Adipocyte (in vitro differentiated cells): ENCODE measurements at regions not wholly inside any gene's neighbourhood (a gene's known extent, or its start where the extent isn't known, plus 50 kb on each side); places are given as distances from the start of the nearest gene placed in this dataset.

Experiments used
- DNase-seq: peaks from one replicate; pipeline ENCODE4 v3.0.0-alpha.2; 2015; ENCODE audit warnings: low read depth
- H3K27me3 ChIP-seq: replicated peaks from 2 replicates; pipeline ENCODE4 v1.7.0; 2013; ENCODE audit warnings: mild to moderate bottlenecking, low read length, moderate library complexity; ENCODE audit not compliant: control insufficient read depth, insufficient read depth
- H3K36me3 ChIP-seq: 2 replicates; pipeline ENCODE4 v1.7.0; 2013; ENCODE audit warnings: low read length, mild to moderate bottlenecking, moderate library complexity; ENCODE audit not compliant: control insufficient read depth, insufficient read depth, severe bottlenecking
- H3K4me1 ChIP-seq: 2 replicates; pipeline ENCODE4 v1.7.0; 2013; ENCODE audit warnings: mild to moderate bottlenecking, low read length, moderate library complexity; ENCODE audit not compliant: control insufficient read depth, insufficient read depth
- H3K4me3 ChIP-seq: 2 replicates; pipeline ENCODE4 v1.7.0; 2013; ENCODE audit warnings: mild to moderate bottlenecking, low read length, moderate library complexity
- H3K9ac ChIP-seq: 2 replicates; pipeline ENCODE4 v1.7.0; 2013; ENCODE audit warnings: mild to moderate bottlenecking, low read length, moderate library complexity
- H3K9me3 ChIP-seq: 2 replicates; pipeline ENCODE4 v1.7.0; 2013; ENCODE audit warnings: mild to moderate bottlenecking, low read length, moderate library complexity; ENCODE audit not compliant: control insufficient read depth

- Histone ChIP-seq H3K36me3 (no peaks in the 10 kb centered on the region), H3K27me3 (no peaks in the 10 kb centered on the region), H3K9me3 (no peaks in the 10 kb centered on the region), H3K4me1 (peaks cover 8% of the 10 kb centered on the region), H3K9ac (no peak overlapping the region), H3K4me3 (no peak overlapping the region)
- DNase-seq = no peak
These were observed 89.9 kb upstream of the CHL1 start for GRCh38 chr3:106619-107018.

- no peak overlapping the region for H3K9ac ChIP-seq
- no peak overlapping the region for H3K4me3 ChIP-seq
- H3K36me3 ChIP-seq = no peaks in the 10 kb centered on the region
- DNase-seq = no peak
- H3K4me1 ChIP-seq = peaks cover 10% of the 10 kb centered on the region
- H3K27me3 ChIP-seq = no peaks in the 10 kb centered on the region
- no peaks in the 10 kb centered on the region for H3K9me3 ChIP-seq
These were observed 85.2 kb upstream of the CHL1 start for GRCh38 chr3:111143-112069.

- no peaks in the 10 kb centered on the region for H3K36me3 ChIP-seq
- no peak overlapping the region for H3K9ac ChIP-seq
- no peaks in the 10 kb centered on the region for H3K27me3 ChIP-seq
- H3K4me3 ChIP-seq = no peak overlapping the region
- no peak for DNase-seq
- no peaks in the 10 kb centered on the region for H3K9me3 ChIP-seq
- peaks cover 10% of the 10 kb centered on the region for H3K4me1 ChIP-seq
These were observed 83.8 kb upstream of the CHL1 start for GRCh38 chr3:112773-113172.

DNA sequence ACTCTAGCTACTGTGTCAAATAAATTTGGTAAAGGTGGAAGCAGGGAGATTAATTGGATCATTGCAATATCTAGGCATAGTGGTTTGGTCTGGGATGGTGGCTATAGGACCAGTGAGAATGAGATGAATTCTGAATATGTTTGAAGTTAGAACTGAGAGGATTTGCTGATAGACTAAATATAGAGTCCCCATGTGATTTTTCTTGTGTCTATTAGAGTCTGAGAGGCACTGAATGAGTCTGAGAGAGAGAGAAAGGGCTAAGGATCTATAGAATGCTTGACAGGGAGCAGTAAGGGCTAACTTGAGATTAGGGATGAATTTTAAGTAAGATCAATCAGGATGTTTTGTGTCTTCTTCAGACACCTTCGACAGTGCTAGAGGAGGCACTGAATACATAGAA is 77.9 kb upstream of the CHL1 start:
- Histone ChIP-seq H3K27me3 (no peaks in the 10 kb centered on the region), H3K9me3 (no peaks in the 10 kb centered on the region), H3K4me1 (no peaks in the 10 kb centered on the region), H3K9ac (no peak overlapping the region), H3K4me3 (no peak overlapping the region), H3K36me3 (no peaks in the 10 kb centered on the region)
- DNase-seq = no peak

GRCh38 chr3:123341-123740 is 73.2 kb upstream of the CHL1 start:
- Histone ChIP-seq H3K9ac (no peak overlapping the region), H3K4me1 (peaks cover 12% of the 10 kb centered on the region), H3K36me3 (no peaks in the 10 kb centered on the region), H3K4me3 (no peak overlapping the region), H3K27me3 (no peaks in the 10 kb centered on the region), H3K9me3 (no peaks in the 10 kb centered on the region)
- no peak for DNase-seq

GRCh38 chr3:124557-125179 is 71.9 kb upstream of the CHL1 start:
- no peak for DNase-seq
- no peaks in the 10 kb centered on the region for H3K27me3 ChIP-seq
- H3K4me1 ChIP-seq = peaks cover 12% of the 10 kb centered on the region
- H3K9ac ChIP-seq = no peak overlapping the region
- H3K36me3 ChIP-seq = no peaks in the 10 kb centered on the region
- H3K4me3 ChIP-seq = no peak overlapping the region
- no peaks in the 10 kb centered on the region for H3K9me3 ChIP-seq

DNA sequence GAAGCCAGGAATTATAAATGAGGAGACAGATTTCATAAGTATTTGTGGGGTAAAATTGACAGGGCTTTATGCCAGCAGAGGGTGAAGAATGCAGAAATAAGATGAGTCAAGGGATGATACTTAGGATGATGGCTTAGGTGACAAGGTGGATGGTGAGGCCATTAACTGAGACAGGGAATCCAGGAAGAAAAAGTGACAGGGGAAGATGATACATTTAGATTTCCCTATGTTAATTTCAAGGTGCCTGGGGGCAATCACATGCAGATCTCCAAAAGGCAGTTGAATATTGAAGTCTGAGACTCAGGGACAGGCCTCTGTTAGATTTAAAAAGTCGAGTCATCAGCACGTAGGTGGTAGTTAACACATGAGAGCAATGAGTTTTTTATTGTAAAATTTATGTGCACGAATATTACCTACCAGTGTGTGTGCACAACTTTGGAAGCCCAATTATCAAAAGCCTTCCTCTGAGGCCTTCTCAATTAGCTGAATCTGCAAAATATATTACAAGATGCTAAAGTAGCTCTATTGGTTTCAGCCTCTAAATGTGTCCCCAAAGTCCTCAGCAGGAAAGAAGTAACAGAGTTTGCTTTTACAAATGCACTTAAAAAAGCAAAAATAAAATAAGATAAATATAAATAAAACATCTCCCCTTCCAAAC is 67.9 kb upstream of the CHL1 start:
- no peak for DNase-seq
- no peak overlapping the region for H3K4me3 ChIP-seq
- H3K9me3 ChIP-seq = no peaks in the 10 kb centered on the region
- H3K27me3 ChIP-seq = no peaks in the 10 kb centered on the region
- H3K4me1 ChIP-seq = peaks cover 12% of the 10 kb centered on the region
- no peak overlapping the region for H3K9ac ChIP-seq
- H3K36me3 ChIP-seq = no peaks in the 10 kb centered on the region

GRCh38 chr3:131151-131888 is 65.2 kb upstream of the CHL1 start:
- no peaks in the 10 kb centered on the region for H3K4me1 ChIP-seq
- H3K9me3 ChIP-seq = no peaks in the 10 kb centered on the region
- no peaks in the 10 kb centered on the region for H3K27me3 ChIP-seq
- H3K4me3 ChIP-seq = no peak overlapping the region
- H3K9ac ChIP-seq = no peak overlapping the region
- H3K36me3 ChIP-seq = no peaks in the 10 kb centered on the region
- DNase-seq = no peak

GRCh38 chr3:132378-132777 is 64.2 kb upstream of the CHL1 start:
- Histone ChIP-seq H3K4me1 (no peaks in the 10 kb centered on the region), H3K9me3 (no peaks in the 10 kb centered on the region), H3K36me3 (no peaks in the 10 kb centered on the region), H3K4me3 (no peak overlapping the region), H3K27me3 (no peaks in the 10 kb centered on the region), H3K9ac (no peak overlapping the region)
- DNase-seq = no peak

DNA sequence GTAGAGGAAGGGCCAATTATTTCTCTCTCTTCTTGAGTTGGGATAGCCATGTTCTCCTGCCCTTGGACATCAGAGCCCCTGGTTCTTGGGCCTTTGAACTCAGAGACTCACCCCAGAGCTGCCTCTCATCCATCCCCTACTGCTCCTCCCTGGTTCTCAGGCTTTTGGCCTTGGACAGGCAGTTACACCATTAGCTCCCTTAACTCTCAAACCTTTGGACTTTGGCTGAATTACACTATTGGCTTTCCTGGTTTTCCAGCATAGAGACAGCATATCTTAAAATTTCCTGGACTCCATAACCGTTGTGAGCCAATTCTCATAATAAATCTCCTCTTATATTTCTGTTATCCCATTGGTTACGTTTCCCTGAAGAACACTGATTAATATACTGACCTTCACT is 63.7 kb upstream of the CHL1 start:
- H3K4me3 ChIP-seq = no peak overlapping the region
- H3K4me1 ChIP-seq = no peaks in the 10 kb centered on the region
- no peaks in the 10 kb centered on the region for H3K36me3 ChIP-seq
- no peaks in the 10 kb centered on the region for H3K9me3 ChIP-seq
- no peak overlapping the region for H3K9ac ChIP-seq
- no peaks in the 10 kb centered on the region for H3K27me3 ChIP-seq
- no peak for DNase-seq
